ENCODE measurements at regions not wholly inside any gene's neighbourhood (a gene's known extent, or its start where the extent isn't known, plus 50 kb on each side); places are given as distances from the start of the nearest gene placed in this dataset.

GRCh38 chr14:62002642-62003041, 240.4 kb downstream of the SNAPC1 start:
- no peak overlapping the region for H2AFZ ChIP-seq (ENCODE audit: low read depth, low read length)
- intact Hi-C loops (cut with micrococcal nuclease) = no loop called here
- no peak for FAIRE-seq
- no peak for TF ChIP-seq ZNF143 (CRISPR knock-in tag; IDR thresholded peaks at IDR 0.05)
- no peak for TF ChIP-seq TEAD1 (CRISPR knock-in tag; IDR thresholded peaks at IDR 0.05)
- TF ChIP-seq PHB2 (IDR thresholded peaks at IDR 0.05; ENCODE audit: low read depth) = no peak
- no peak for TF ChIP-seq KDM5B (IDR thresholded peaks at IDR 0.05; ENCODE audit: insufficient replicate concordance, low read depth, low read length)
- no peak for TF ChIP-seq ELF4 (CRISPR knock-in tag; IDR thresholded peaks at IDR 0.05)
- TF ChIP-seq YBX1 (IDR thresholded peaks at IDR 0.05) = no peak
- no peak for TF ChIP-seq FOXJ3 (CRISPR knock-in tag; IDR thresholded peaks at IDR 0.05)
- no peak for TF ChIP-seq RFX1 (IDR thresholded peaks at IDR 0.05)
- no peak for TF ChIP-seq REST (IDR thresholded peaks at IDR 0.05; ENCODE audit: borderline replicate concordance)
- no peak for TF ChIP-seq REST (CRISPR knock-in tag; IDR thresholded peaks at IDR 0.05; ENCODE audit: low read depth)
- no peak for TF ChIP-seq POLR2B (IDR thresholded peaks at IDR 0.05; ENCODE audit: low read depth, partially characterized antibody)
- TF ChIP-seq CTCFL (IDR thresholded peaks at IDR 0.05; ENCODE audit: borderline replicate concordance, insufficient read depth, low read depth, low read length, poor library complexity, severe bottlenecking) = no peak
- no peak for TF ChIP-seq VEZF1 (CRISPR knock-in tag; IDR thresholded peaks at IDR 0.05)

More at GRCh38 chr14:62002642-62003041, 240.4 kb downstream of the SNAPC1 start:
- Histone ChIP-seq H4K20me1 (replicated peaks; ENCODE audit: control insufficient read depth, insufficient read depth, low read length) (no peaks in the 10 kb centered on the region), H3K27ac (ENCODE audit: extremely low read depth, low read depth, low read length) (no peak overlapping the region), H3K4me3 (no peak overlapping the region), H3K4me1 (replicated peaks in 1 of 2; ENCODE audit: control insufficient read depth in 2 of 2, insufficient read depth in 2 of 2, low read length in 2 of 2) (no peaks in the 10 kb centered on the region), H3K36me3 (ENCODE audit: control insufficient read depth, insufficient read depth, low read length) (no peaks in the 10 kb centered on the region), H3K4me2 (ENCODE audit: insufficient read depth, low read length) (no peak overlapping the region), H3K9me3 (replicated peaks; ENCODE audit: control insufficient read depth, insufficient read depth, low read depth, low read length) (no peaks in the 10 kb centered on the region), H3K9me1 (ENCODE audit: control insufficient read depth, insufficient read depth, low read length) (no peaks in the 10 kb centered on the region), H3K79me2 (ENCODE audit: control insufficient read depth, insufficient read depth, low read length) (no peaks in the 10 kb centered on the region), H3K27me3 (ENCODE audit: control insufficient read depth in 2 of 2, insufficient read depth in 2 of 2, low read length in 2 of 2) (no peaks in the 10 kb centered on the region), H3K9ac (ENCODE audit: insufficient read depth in 1 of 2, low read depth in 2 of 2, low read length in 2 of 2) (no peak overlapping the region)
- DNase-seq (ENCODE audit: extremely low read depth in 1 of 4, low spot score in 3 of 4) (no peak), ATAC-seq (no peak)
- 0% methylated on average over 1 of the region's 1 CpG for WGBS (ENCODE audit: insufficient coverage, low coverage, missing lambda C conversion rate)
- ChIA-PET POLR2A (no interaction called here), CTCF (ENCODE audit: low intra/inter-chr PET ratio) (no interaction called here)
- in situ Hi-C loops (cut with MboI) = no loop called here
- no TSS peak for BruUV-seq (replicated peaks)
